ENCODE measurements at regions not wholly inside any gene's neighbourhood (a gene's known extent, or its start where the extent isn't known, plus 50 kb on each side); places are given as distances from the start of the nearest gene placed in this dataset.
"Not testable (repeated sequence)": the region's sequence is repeated elsewhere in the genome, so short reads cannot be mapped to it uniquely, and the experiment has no call there.

GRCh38 chr5:72588640-72589039 lies 81.4 kb upstream of the ZNF366 start:
- TF ChIP-seq CTCF (IDR thresholded peaks at IDR 0.05) = no peak
- no peak for TF ChIP-seq POLR2A (IDR thresholded peaks at IDR 0.05)

GRCh38 chr5:72587661-72588308 lies 80.6 kb upstream of the ZNF366 start:
- Histone ChIP-seq H3K27ac (no peak overlapping the region), H3K4me3 (no peak overlapping the region), H3K4me1 (no peaks in the 10 kb centered on the region), H3K9me3 (no peaks in the 10 kb centered on the region), H3K36me3 (no peaks in the 10 kb centered on the region), H3K27me3 (no peaks in the 10 kb centered on the region)
- no peak for DNase-seq
- TF ChIP-seq POLR2A (IDR thresholded peaks at IDR 0.05) = no peak
- TF ChIP-seq CTCF (IDR thresholded peaks at IDR 0.05) = no peak

More at GRCh38 chr5:72588640-72589039, 81.4 kb upstream of the ZNF366 start:
- Histone ChIP-seq H3K27me3 (no peaks in the 10 kb centered on the region), H3K4me1 (no peaks in the 10 kb centered on the region), H3K9me3 (no peaks in the 10 kb centered on the region), H3K4me3 (no peak overlapping the region), H3K27ac (no peak overlapping the region), H3K36me3 (no peaks in the 10 kb centered on the region)
- no peak for DNase-seq

DNA sequence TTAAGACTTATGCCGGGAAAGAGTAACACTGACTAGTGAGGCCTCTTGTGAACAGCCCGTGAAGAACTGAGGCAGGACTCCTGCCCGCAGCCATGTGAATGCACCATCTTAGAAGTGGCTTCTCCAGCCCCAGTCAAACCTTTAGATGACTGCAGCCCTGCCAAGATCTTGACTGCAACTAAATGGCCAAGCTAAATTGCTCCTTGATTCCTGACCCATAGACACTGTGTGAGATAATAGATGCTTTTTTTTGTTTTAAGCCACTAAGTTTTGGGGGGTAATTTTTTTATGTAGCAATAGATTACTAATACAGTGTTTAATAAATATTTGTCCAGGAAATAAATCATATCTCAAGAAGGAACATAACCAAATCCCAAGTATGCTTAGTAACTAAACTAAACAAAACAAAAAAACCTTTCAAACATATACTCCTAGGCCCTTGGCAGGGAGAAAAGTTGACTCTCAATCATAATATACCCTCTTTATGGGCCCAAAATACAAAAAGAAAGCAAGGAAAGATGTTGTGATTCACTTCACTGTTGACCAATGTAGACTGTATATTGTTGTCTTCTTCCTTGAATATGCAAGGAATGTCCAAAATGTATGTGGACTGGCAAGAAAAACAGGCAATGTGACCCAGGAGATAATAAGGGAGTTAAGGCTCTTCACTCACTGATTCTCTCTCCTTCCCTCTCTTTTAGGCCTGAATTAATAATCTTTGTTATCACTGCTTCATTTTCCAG lies 79.7 kb upstream of the ZNF366 start:
- DNase-seq = no peak
- no peaks in the 10 kb centered on the region for H3K27me3 ChIP-seq
- H3K27ac ChIP-seq = no peak overlapping the region
- TF ChIP-seq POLR2A (IDR thresholded peaks at IDR 0.05) = no peak
- no peak for TF ChIP-seq CTCF (IDR thresholded peaks at IDR 0.05)
- H3K4me1 ChIP-seq = no peaks in the 10 kb centered on the region
- no peaks in the 10 kb centered on the region for H3K36me3 ChIP-seq
- no peak overlapping the region for H3K4me3 ChIP-seq
- H3K9me3 ChIP-seq = no peaks in the 10 kb centered on the region

GRCh38 chr5:72584466-72584865 lies 77.3 kb upstream of the ZNF366 start:
- no peak for TF ChIP-seq POLR2A (IDR thresholded peaks at IDR 0.05)
- no peak for TF ChIP-seq CTCF (IDR thresholded peaks at IDR 0.05)
- Histone ChIP-seq H3K4me3 (no peak overlapping the region), H3K27me3 (no peaks in the 10 kb centered on the region), H3K4me1 (no peaks in the 10 kb centered on the region), H3K27ac (no peak overlapping the region), H3K9me3 (no peaks in the 10 kb centered on the region), H3K36me3 (no peaks in the 10 kb centered on the region)
- no peak for DNase-seq

GRCh38 chr5:72579290-72579689 lies 72.1 kb upstream of the ZNF366 start:
- H3K4me3 ChIP-seq, H3K9me3 ChIP-seq, DNase-seq, H3K27ac ChIP-seq, H3K4me1 ChIP-seq, H3K27me3 ChIP-seq, H3K36me3 ChIP-seq: not testable (repeated sequence)

GRCh38 chr5:72572236-72572765 lies 65.1 kb upstream of the ZNF366 start:
- Histone ChIP-seq H3K27me3 (no peaks in the 10 kb centered on the region), H3K36me3 (no peaks in the 10 kb centered on the region), H3K27ac (no peak overlapping the region), H3K4me1 (no peaks in the 10 kb centered on the region), H3K4me3 (no peak overlapping the region), H3K9me3 (no peaks in the 10 kb centered on the region)
- DNase-seq = no peak
- no peak for TF ChIP-seq POLR2A (IDR thresholded peaks at IDR 0.05)
- no peak for TF ChIP-seq CTCF (IDR thresholded peaks at IDR 0.05)

Measured in Peyer's patch (tissue), 4 donors.